HG02884 (cell line): ENCODE measurements at regions not wholly inside any gene's neighbourhood (a gene's known extent, or its start where the extent isn't known, plus 50 kb on each side); places are given as distances from the start of the nearest gene placed in this dataset.

Experiments used
- ATAC-seq: cut with Tn5 transposase; IDR thresholded peaks from one replicate; pipeline ENCODE4 v1.9.1; 2021; ENCODE audit warnings: mild to moderate bottlenecking, moderate library complexity; ENCODE audit not compliant: unreplicated experiment

DNA sequence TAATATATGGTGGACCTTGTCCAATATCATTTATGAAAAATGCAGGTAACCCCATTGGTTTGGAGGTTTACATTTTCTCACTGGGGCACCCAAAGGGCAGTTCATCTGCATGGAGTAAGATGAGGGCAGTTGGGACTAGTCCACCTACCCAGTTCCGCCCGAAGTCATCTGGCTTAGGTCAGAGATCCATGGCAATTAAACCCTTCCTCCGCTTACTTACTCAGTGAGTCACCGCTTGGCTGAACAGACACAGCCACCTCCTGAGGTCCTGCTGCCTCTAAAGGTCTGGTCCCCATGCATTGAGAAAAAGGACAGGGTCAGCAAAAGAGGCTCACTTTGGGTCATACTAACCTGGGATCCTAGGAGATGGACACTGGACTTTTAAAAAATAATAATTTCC, 102.9 kb upstream of the PRL start:
- ATAC-seq = no peak

DNA sequence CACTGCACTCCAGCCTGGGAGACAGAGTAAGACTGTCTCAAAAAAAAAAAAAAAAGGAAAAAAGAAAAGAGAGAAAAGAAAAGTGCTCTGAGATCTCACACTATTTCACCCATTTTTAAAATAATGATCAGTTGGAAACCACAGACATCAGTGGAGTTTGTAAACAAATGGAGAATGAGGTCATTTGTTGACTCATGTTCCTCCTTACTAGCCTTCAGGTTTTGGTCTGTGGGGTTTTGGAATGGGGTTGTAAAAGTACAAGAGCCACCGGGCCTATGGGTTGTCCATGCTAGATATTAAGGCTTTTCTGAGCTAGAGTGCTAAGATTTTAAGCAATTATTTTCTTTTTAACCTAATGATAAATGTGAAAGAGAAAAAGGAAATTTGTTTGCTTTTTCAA, 104.4 kb upstream of the PRL start:
- no peak for ATAC-seq

DNA sequence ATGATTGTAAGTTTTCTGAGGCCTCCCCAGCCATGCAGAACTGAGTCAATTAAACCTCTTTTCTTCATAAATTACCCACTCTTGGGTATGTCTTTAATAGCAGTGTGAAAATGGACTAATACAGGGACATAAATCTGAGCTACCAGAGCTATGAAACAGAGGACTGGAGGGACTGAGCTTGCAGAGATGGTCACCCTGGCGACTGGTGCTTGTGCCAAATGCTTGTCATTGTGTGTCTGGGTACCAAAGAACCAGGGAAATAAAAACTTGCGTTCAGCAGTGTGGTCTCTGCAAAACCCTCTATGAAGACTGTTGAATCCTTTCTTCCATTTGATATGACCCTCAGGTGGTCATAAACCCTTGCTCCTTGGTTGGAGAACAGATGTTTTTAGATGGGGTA, 105.1 kb upstream of the PRL start:
- no peak for ATAC-seq

DNA sequence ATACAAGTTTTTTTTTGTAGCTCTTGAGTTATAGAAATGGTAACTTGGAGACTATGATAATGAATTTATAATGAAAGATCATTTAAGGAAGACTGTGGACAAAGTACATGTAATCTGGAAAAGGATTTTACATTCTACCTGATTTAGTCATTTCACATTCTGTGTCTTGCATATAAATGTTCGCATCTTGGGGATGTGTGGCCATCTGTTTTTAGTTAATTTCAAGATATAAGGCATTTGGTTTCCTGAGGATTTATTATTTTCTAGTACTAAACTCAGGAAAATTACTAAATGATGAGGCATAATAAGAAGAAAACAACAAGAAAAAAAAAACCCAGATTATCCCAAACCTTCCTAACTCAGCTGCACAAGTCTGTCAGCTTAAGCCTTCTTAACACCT, 112.7 kb upstream of the PRL start:
- ATAC-seq = no peak

DNA sequence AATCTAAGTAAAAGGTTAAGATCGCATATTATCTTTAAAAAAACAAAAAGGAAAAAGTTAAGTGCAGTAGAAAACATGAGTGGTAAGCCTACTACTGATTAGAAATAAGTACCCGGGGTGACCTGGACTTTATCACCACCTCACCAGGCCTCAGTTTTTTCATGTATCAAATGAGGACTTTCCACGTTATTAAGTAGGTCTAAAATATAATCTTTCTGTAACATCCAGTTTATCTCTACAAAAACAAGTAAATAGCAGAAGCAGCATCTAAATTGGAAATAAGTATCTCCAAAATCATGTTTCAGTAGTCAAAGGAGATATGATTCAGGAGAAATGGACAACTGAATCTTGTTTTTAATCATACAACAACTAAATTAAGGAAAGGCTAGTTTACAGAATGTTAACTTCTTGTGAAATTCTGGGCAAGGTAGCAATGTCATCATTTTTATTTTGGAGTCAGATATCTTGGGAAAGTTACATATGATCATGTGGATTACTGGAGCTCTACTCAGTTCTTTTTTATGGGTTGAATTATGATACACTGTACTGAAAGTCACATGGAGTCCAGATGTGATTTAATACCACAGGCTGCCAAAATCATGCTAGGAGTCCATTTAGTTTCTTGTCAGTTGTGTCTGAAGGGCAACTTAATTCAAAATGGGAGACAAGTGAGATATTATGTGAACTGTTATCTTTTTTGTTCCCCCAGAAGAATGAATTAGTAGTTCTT, 114.7 kb upstream of the PRL start:
- ATAC-seq = no peak

DNA sequence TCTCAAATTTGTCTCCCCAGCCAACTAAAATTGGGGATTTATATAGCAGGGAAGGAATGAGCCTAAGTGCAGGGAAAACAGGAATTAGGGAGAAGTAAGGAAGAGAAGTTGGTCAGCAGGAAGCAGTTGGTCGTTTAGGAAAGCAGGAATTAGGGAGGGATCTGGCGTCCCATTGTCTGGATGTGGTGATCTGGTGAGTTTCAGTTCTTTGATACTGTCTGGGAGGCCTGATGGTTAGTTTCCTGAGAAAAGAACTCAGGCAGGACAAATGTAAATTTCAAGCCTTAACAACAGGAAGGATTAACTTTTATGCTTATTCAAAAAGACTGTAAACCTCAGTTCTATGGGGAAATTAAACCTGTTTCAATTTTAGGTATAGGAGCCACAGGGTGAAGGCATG, 116.2 kb upstream of the PRL start:
- no peak for ATAC-seq

DNA sequence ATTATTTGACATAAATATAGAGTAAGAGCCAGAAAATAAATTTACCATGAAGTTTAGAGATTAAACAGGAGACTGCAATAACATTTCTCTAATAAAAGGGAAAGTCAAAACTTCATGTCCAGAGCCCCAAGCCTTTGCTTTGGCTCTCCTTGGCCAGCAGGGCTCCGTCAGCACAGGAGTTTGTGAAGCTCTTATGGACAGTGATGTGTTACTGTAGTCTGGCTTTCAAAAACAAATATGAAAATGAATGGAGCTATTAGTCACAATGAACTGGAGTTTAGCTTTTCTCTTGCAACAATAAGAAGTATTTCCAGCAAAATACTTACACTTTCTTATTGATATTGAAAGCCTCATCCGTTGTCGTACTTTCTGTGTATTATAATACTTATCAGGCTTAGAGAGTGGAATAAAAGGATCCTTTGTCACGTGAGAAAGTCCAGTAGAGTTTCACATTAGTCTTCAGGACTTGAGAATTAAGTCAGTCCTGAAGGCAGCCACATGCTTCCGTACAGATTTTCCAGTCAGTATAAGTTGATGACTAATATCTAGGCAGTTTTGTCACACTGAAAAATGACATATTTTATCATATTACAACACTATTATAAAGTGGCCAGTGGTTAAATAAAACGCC, 117.0 kb upstream of the PRL start:
- no peak for ATAC-seq

DNA sequence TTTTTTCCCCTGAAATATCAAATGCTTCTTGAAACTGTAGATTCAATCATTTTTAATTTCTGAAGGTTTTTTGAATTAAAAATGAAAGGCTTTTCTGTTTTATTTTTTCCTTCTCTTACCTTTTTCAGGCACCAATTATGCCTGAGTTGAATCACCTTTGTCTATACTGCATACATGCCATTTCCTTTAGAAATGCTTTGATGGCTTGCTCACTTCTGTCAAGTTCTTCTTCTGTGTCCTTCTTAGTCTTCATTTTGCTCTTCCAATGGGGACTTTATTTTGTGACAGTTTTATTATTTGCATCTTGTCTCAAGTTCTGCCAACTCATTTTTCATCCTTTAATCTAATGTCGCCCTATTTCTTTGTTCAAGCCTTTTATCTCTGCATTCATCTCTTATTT, 121.9 kb upstream of the PRL start:
- no peak for ATAC-seq

DNA sequence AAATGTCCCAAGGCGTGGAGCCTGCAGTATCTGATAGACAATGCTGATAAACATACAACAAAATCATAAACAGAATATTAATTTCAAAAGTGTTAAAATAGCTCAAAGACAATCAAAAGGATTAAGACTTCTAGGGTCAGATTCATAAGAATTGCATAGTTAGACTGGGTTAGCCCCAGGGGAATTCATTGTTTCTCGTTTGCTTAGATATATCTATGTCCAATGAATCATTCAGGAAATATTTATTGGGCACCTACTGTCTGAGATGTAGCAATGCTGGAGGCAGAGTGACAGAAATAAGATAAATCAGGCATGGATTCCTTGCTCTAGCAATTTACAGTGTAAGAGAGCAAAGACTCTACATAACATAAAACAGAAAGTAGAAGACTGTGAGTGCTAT, 124.4 kb upstream of the PRL start:
- ATAC-seq = no peak

DNA sequence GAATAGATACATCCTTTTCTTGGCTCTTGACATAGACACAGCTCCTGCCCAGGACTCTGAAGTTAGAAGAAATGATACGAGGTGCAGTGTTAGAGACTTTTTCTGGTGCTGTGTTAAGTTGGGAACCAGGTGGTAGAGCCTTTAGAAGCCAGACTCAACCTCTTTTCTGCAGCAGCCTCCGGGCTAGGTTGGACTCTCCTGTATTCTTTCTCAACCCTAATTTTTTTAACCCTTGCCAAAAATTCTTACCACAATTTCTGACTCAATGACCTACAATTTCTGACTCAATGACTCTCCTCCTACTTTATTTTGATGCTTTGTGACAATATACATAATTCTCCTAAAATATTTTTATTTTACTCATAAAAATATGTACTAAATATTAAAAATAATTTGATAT, 127.4 kb upstream of the PRL start:
- no peak for ATAC-seq

DNA sequence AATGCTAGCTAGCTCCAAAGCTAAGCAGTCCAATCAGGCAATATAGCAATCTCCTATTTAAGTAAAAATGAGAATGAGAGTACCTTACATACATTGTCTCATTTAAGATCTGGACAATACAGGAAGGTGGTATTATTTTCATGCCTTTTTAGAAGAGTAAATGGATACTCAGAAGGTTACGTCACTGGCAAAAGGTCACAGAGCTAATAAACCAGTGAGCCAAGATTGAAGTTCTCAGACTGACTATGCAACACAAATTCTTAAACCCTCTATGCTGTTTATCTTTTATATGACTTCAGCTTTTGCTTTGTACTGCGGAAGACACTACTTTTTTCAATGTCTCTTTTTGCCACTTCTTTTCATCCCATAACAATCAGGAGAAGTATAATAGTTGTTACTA, 135.2 kb upstream of the PRL start:
- ATAC-seq = no peak

DNA sequence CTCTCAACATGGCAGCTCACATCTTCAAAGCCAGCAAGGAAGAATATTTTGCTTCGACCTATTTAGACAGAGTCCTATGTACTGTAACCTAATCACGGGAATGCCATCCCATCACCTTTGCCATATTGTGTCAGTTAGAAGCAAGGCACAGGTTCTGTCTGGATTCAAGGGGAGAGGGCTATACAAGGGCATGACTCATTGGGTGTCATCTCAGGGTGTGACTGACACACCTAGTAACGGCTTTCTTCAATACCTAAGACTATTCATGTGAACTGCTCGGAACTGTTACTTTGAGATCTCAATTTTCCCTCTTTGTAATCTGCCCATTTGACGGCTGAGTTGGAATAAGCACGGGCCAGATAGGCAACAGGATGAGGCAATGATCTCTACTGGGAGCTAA, 135.6 kb upstream of the HDGFL1 start:
- no peak for ATAC-seq

DNA sequence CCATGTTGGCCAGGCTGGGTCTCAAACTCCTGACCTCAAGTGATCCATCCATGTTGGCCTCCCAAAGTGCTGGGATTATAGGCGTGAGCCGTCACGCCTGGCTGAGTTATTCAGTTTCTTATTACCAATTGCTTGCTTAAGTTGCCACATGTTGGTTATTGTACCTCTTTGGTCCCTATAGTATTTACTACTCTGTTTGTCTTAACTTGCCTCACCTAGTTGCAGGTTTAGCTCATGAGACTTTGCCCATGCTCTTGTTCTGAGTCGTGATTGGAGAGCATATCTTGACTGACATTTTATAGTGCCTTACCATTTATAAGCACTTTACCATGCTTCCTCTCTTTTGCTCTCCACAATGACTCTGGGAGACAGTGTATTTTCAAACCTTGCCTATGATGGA, 134.2 kb upstream of the HDGFL1 start:
- no peak for ATAC-seq

DNA sequence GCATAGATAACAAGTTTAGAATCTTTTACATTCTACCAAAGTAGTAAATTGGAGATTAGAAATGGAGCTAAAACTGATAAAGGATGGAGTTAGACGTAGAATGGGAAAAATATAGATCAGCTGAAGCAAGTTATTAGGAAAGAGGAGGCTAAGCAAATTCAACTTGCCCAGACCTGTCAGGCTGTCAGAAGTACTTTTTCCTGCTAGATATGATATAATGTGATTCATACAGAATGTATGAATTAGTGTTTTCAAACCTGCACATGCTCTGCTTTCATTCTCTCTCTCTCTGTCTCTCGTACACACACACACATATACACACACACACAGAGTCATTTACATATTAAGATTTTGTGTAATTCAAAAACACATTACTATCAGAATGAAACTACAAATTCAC, 133.2 kb upstream of the HDGFL1 start:
- no peak for ATAC-seq

DNA sequence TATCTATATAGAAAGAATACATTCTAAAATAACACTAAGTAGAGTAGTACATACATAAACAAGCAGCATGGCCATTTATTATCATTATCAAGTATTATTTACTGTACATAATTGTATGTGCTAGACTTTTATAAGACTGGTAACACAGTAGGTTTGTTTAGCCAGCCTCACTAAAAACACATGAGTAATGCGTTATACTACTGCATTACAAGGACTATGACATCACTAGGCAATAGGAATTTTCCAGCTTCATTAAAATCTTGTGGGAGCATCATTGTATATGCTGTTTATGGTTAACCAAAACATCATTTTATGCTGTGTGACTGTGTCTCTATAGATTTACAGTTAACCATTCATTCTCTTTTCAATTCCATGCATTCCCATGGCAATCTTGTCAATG, 131.7 kb upstream of the HDGFL1 start:
- no peak for ATAC-seq

DNA sequence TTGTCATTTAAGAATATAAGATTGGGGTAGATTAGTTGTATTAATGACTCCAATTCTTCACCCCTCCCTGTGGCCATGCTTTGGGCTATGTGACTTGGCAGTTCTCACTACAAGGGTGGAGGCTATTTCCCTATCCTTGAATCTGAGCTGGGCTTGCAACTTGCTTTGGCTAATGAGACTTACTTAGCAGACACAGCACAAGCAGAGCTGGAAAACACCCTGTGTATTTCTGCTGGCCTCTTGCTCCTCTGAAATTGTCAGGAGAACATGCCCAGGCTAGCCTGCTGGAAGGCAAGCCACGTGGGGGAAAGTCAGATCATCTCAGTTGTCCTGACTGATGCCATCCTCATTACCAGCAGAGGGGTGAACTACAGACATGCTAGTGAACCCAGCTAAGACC, 126.5 kb upstream of the HDGFL1 start:
- ATAC-seq = no peak

DNA sequence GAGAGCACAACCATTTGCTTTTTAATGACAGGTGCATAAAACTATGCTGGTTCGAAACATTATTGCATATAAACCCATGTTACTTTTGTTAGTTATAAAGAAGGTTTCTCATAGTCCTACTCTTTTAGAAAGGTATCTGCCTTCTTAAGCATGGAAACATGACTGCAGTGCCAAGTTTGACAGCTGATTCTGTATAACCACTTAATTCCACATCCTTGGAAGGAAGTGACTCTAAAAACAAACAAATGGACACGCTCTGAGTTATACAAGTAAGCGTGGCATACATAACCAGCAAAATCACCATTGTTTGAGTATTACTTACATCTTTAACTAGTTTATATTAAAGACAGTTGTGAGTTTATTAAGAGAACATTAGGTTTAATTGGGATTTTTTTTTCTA, 125.0 kb upstream of the HDGFL1 start:
- no peak for ATAC-seq

DNA sequence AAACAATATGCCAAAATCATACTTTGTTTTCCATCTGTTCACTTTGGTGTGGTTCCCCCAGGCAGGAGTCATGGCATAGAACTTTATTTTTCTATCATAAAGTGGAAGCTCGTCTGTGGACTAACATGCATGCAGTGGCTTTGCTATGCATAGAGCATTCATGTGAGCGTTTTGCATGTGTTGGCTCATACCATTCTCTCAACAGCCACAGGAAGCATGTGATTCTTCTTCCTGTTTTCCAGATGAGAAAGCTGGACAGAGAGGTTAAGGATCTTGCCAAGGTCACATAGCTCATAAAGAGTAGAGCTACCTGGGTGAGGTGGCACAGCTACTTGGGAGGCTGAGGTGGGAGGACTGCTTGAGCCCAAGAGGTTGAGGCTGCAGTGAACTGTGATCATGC, 123.4 kb upstream of the HDGFL1 start:
- ATAC-seq = no peak

DNA sequence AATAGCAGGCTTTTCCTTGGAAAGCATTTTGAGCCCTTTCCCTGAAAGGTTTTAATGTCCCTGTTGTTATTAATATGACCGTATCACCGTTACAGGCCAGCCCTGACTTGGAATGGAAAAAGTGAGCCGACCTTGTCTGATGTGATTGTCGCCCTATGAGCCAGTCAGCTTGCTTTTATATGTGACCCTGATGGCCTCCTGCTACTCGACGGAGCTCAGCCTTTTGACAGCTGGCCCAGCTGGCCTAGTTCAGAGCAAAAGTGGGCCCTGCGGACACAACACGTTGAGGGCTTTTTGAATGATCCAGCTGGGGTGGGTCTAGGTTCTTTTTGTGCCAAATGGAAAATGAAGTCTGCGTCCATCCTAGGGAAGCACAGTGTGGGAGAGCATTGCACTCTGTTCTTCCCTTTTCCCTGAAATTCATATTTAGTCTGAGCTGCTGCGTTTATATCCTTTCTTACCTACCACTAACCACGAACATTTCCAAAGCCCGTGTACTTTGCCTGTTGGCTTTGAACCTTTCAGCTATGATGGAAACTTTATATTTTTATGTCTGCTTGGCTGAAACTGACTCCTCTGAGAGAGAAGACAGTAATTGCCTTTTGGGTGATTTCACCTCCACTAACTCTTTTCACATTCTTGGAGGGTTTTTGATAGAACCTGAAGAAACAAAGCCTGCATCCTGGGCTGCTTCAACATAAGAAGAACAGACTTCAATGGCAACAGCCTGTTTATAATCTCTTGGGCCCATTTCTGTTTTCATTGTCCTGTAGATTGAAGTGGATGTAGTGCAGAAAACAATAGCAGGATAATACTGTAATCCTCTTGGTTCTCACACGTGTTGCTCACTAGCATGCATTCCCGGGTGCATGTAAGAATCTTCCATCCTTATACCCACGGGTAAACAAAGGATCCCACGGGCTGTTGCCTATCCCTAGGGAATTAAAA, 121.8 kb upstream of the HDGFL1 start:
- ATAC-seq = no peak

DNA sequence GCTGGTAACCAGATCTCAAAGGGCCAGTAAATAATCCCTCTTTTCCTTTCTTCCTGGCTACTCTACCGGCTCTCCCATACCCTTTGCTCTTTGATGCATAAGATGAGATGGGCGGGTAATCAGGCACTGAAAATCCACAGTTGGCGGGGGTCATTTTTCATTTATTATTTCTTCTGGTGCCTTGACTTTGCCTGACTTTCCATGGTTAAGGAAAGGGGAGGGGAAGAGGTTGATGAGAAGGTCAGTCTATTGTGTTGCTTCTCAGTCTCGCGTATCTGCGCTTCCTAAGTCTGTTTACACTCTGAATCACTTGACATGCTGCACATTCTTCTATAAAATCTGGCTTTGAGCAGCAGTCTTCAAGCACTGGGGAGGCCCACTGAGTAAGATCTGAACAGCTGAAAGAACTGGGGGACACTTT, 121.1 kb upstream of the HDGFL1 start:
- ATAC-seq = no peak

DNA sequence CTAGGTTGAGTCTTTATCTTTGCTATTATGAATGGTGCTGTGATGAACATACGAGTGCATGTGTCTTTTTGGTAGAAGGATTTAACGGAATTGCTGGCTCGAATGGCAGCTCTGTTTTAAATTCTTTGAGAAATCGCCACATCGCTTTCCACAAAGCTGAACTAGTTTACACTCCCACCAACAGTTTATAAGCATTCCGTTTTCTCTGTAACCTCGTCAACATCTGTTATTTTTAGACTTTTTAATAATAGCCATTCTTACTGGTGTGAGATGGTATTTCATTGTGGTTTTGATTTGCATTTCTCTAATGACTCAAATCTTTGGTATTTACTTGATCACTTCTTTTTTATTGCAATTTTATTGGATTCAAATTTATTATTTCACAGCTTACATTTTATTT, 117.4 kb upstream of the HDGFL1 start:
- ATAC-seq = no peak

DNA sequence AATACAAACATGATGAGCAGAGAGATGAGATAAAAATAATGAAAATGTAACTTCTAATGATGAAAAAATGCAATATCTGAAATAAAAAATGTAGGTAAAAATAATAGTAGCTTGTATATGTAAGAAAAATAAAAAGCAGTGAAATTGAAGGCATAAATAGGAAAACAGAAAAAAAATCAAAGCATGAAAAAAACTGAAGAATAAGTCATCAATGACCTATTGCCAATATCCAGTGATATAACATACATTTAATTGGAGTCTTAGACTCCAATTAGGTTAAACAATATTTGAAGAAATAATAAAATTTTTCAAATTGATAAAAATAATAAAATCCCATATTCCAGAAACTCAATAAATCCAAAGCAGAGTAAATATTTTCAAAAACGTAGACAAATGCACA, 114.0 kb upstream of the HDGFL1 start:
- ATAC-seq = no peak
